Thyroid gland (tissue), 4 donors: ENCODE measurements at regions not wholly inside any gene's neighbourhood (a gene's known extent, or its start where the extent isn't known, plus 50 kb on each side); places are given as distances from the start of the nearest gene placed in this dataset.

Source experiments
- CTCF ChIP-seq, 6 experiments: fragments of 200-600 bp in 3 of 6; fragments of 450-650 bp in 3 of 6; sonication (generic) in 3 of 6; IDR thresholded peaks; one replicate each; pipeline ENCODE4 v1.5.1; 2016 to 2019; ENCODE audit warnings: antibody characterized with exemption in 6 of 6, mild to moderate bottlenecking in 2 of 6, inconsistent platforms in 1 of 6, moderate library complexity in 1 of 6
- POLR2A ChIP-seq, 2 donors: fragments of 450-650 bp; IDR thresholded peaks; one replicate each; pipeline ENCODE4 v1.6.1; 2017; ENCODE audit warnings: antibody characterized with exemption in 2 of 2, mild to moderate bottlenecking in 2 of 2, moderate library complexity in 1 of 2

DNA sequence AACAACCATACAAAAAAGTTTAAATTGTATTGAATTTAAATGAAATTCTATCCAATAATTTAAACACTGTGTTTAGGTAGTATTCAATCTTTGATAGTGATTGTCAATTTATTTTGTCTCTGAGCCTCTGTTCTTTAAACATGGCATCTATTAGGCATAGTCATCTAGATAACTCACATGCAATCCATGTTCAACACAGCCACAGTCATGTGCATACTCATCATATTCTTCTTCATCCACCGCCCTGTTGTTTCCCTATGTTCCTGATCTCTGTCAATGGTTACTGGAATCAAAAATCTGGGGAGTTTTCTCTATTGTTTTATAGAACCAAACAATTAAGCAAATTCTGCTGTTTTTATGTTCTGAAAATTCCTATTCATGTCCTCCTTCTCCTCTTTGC is 521.1 kb upstream of the DAB2 start:
- TF ChIP-seq CTCF (IDR thresholded peaks at IDR 0.05): no peak
- no peak for TF ChIP-seq POLR2A (IDR thresholded peaks at IDR 0.05)
